T-helper 17 cell (primary cell): ENCODE measurements at regions not wholly inside any gene's neighbourhood (a gene's known extent, or its start where the extent isn't known, plus 50 kb on each side); places are given as distances from the start of the nearest gene placed in this dataset.
"Not testable (repeated sequence)": the region's sequence is repeated elsewhere in the genome, so short reads cannot be mapped to it uniquely, and the experiment has no call there.

ENCODE experiments used
- ATAC-seq: fragments of 150-1000 bp; cut with Tn5 transposase; 2 replicates; pipeline ENCODE4 v1.10.0; 2021; ENCODE audit warnings: mild to moderate bottlenecking, moderate library complexity
- DNase-seq, 3 donors: peaks; one replicate each; pipeline versions ENCODE4 v3.0.0 to v3.0.0-alpha.2; 2020 to 2021
- H3K9me3 ChIP-seq: one replicate; pipeline ENCODE4 v1.7.0; 2013; ENCODE audit warnings: low read length, mild to moderate bottlenecking; ENCODE audit not compliant: control insufficient read depth, poor library complexity, severe bottlenecking
- H3K27ac Mint-ChIP-seq: one replicate; pipeline ENCODE4 v1.8.0; 2022; ENCODE audit warnings: mild to moderate bottlenecking, moderate library complexity, mixed read lengths
- H3K27me3 Mint-ChIP-seq: one replicate; pipeline ENCODE4 v1.8.0; 2022; ENCODE audit warnings: mixed read lengths
- H3K36me3 Mint-ChIP-seq: one replicate; pipeline ENCODE4 v1.8.0; 2022; ENCODE audit warnings: low read depth, mixed read lengths
- H3K4me1 Mint-ChIP-seq: one replicate; pipeline ENCODE4 v1.8.0; 2022; ENCODE audit warnings: mild to moderate bottlenecking, mixed read lengths
- H3K4me3 Mint-ChIP-seq: one replicate; pipeline ENCODE4 v1.8.0; 2022; ENCODE audit warnings: mild to moderate bottlenecking, moderate library complexity, mixed read lengths

DNA sequence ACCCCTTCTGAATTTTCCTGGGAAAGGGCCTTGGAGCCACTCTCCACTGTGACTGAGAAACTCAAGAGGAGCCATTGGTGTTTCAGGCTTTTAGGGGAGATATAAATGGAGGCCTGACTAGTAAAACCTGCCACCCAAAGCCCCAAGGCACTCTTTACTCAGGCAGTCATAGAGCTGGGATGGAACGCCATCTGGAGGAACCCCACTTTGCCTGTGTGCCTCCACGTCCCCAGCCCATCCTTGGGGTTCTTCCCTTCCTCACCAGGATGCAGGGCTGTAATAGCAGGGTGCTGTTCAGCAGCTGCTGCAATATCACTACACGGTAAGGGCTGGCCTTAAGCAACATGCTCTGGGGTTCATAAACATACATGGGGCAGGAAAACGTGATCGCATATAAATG lies 232.6 kb downstream of the BAMBI start:
- no peak for ATAC-seq
- H3K9me3 ChIP-seq, result no peaks in the 10 kb centered on the region
- Mint-ChIP-seq H3K36me3 (no peaks in the 10 kb centered on the region), H3K4me1 (no peaks in the 10 kb centered on the region), H3K27ac (no peak overlapping the region), H3K27me3 (no peaks in the 10 kb centered on the region), H3K4me3 (no peak overlapping the region)
- DNase-seq, result no peak

DNA sequence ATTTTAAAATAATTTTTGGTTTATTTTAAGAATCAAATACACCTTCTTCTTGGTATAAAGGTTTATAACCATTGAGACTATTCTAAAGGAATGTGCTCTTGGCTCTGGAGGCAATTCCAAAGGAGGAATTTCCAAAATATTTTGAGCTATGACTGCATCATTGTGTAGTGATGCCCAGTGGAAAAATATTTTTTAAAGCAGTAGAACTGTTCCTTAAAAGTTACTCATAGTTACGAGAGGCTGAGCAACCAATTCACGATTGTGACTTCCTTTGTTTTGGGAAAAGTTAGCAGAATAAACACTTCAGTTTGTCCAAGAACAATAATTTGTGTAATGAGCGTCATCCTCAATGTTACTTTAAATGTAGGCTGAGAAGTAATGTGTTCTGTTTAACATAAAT lies 233.6 kb downstream of the BAMBI start:
- Mint-ChIP-seq H3K36me3 (no peaks in the 10 kb centered on the region), H3K27ac (no peak overlapping the region), H3K4me3 (no peak overlapping the region), H3K27me3 (no peaks in the 10 kb centered on the region), H3K4me1 (no peaks in the 10 kb centered on the region)
- ATAC-seq, result no peak
- no peaks in the 10 kb centered on the region for H3K9me3 ChIP-seq
- no peak for DNase-seq

DNA sequence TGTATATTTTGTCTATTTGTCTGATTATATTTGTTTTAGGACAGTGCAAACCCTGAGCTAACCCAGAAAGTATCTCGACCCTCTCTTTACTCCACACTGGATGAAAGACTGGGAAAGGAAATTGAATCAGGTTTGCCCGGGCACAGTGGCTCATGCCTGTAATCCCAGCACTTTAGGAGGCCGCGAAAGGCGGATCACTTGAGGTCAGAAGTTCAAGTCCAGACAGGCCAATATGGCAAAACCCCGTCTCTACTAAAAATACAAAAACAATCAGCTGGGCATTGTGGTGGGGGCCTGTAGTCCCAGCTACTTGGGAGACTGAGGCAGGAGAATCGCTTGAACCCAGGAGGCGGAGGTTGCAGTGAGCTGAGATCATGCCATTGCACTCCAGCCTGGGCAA lies 234.2 kb downstream of the BAMBI start:
- DNase-seq, H3K4me3 Mint-ChIP-seq, H3K36me3 Mint-ChIP-seq, ATAC-seq, H3K27ac Mint-ChIP-seq, H3K27me3 Mint-ChIP-seq, H3K9me3 ChIP-seq, H3K4me1 Mint-ChIP-seq: not testable (repeated sequence)

DNA sequence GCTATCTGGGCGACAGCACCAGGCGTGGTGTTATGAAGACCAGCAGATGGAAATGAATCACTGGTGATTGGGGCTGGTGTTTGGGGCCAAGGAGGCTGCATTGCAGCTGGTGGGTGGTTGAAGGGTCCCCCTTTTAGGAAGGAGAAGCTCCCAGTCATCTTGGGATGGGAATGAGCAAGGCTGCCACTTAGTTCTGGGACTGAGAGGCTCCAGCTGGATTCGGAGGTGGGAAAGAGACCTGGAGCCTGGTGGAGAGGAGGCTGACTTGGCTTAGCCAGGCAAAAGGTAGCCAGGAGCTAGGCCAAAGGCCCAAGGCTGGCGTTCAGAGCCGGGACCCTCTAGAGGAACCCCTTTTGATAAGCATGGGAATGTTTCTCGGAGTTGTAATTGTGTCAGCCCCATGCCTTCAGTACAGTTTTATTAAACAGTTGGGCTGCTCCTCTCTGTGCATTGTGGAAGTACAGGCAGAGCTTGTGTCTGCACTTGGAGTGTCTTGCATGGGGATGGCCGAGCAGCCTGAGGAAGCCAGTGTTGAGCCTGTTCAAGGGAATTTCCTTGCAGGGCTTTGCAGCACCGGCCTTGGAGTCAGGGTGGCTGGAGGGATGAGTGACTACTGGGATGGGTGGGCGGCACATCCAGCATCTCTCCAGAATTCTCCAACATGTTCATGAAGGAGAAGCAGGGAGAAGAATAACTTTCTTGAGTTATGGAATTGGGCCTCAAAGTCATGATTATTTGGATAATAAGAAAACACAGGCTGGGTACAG lies 234.9 kb downstream of the BAMBI start:
- Mint-ChIP-seq H3K36me3 (no peaks in the 10 kb centered on the region), H3K27me3 (no peaks in the 10 kb centered on the region), H3K4me1 (no peaks in the 10 kb centered on the region), H3K27ac (no peak overlapping the region), H3K4me3 (no peak overlapping the region)
- ATAC-seq (no peak), DNase-seq (no peak)
- no peaks in the 10 kb centered on the region for H3K9me3 ChIP-seq

DNA sequence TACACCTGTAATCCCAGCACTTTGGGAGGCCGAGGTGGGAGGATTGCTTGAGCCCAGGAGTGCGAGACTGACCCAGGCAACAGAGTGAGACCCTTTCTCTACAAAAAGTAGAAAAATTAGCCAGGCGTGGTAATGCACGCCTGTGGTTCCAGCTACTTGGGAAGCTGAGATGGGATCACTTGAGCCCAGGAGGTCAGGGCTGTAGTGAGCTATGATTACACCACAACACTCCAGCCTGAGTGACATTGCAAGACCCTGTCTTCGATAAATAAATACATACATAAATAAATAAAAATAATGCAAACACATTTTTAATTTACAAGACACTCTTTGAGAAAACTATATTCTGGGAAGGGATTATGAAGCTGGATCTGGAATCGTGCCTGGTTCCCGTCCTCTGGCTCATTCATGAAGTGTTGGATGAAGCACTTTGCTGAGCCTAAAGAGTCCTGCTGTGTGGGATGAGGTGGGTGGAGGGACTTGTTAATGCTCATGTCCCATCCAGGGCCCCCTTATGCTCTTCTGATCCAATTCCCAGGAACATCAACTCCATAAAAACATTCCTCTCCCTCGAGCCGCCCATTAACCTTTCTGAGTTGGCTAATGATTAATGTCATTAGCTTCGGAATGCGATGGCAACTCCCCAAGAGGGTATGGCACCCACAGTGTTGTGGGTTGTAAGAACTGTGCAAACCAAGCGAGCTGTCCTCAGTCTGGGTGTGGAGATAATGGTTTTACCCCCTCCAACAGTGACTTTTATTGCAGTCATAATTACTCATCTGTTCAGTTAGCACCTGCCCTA lies 236.3 kb downstream of the BAMBI start:
- Mint-ChIP-seq H3K36me3 (no peaks in the 10 kb centered on the region), H3K27ac (no peak overlapping the region), H3K4me1 (no peaks in the 10 kb centered on the region), H3K4me3 (no peak overlapping the region), H3K27me3 (no peaks in the 10 kb centered on the region)
- H3K9me3 ChIP-seq, result no peaks in the 10 kb centered on the region
- DNase-seq (no peak), ATAC-seq (no peak)

DNA sequence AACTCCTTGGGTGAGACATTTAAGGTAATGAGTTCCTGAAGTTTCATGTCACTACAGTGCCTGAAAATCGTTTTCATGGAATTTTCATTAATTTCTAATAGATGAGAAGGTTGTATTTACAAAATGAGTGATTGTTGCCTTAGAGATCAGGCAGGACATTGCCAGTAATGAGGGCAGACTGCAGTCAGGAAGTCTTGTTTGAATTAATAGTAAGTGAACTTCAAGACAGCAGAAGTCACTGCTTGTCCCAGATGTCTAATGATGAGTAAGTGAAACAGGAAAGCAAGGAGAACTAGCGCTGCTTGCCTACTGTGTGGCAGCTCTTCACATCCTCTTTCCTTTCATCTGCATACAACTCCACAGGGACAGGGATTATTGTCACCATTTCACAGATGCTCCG lies 237.4 kb downstream of the BAMBI start:
- H3K4me3 Mint-ChIP-seq, result no peak overlapping the region
- ATAC-seq (no peak), DNase-seq (no peak)
- no peaks in the 10 kb centered on the region for H3K36me3 Mint-ChIP-seq
- no peak overlapping the region for H3K27ac Mint-ChIP-seq
- no peaks in the 10 kb centered on the region for H3K4me1 Mint-ChIP-seq
- H3K27me3 Mint-ChIP-seq, result no peaks in the 10 kb centered on the region
- H3K9me3 ChIP-seq, result no peaks in the 10 kb centered on the region

DNA sequence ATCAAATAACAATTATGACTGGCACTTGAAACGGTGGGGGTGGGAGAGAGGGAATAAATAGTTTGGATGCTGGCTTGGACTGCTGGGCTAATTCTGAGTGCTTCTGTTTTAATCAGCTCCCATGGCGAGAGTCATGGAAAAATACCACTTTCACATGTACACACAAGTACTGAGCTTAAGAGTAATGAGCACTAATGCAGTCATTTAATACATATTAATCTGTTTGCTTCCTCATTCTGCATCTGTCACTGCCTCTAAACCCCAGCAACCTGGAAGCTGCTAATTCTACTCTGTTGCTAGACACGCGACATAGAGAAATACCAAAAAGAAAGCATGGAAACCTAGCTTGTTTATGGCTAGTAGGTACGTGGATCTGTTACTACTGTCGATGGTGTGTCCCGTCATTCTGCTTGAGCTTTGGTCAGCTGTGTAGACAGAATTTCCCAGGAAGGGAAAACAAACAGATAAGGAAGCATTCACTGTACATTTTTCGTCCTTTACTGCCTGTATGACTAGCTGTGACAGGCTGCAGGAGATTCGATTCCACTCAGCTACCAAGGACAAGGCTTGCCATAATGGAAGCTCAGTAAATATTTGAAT lies 238.8 kb downstream of the BAMBI start:
- Mint-ChIP-seq H3K27me3 (peaks cover 8% of the 10 kb centered on the region), H3K4me1 (no peaks in the 10 kb centered on the region), H3K4me3 (no peak overlapping the region), H3K27ac (no peak overlapping the region), H3K36me3 (no peaks in the 10 kb centered on the region)
- H3K9me3 ChIP-seq, result no peaks in the 10 kb centered on the region
- ATAC-seq, result no peak
- no peak for DNase-seq

DNA sequence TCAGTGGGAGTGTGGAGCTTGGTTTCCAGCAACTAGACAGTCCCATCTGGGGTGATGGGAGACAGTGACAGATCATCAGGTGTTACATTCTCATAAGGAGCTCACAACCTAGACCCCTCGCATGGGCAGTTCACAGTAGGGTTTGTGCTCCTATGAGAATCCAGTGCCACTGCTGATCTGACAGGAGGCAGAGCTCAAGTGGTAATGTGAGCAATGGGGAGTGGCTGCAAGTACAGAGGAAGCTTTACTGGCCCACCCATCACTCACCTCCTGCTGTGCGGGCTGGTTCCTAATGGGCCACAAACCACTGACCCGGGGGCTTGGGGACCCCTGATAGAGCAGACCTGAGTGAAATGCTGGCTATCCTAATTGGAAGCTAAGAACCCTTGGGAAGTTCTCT lies 242.8 kb downstream of the BAMBI start:
- H3K9me3 ChIP-seq, result no peaks in the 10 kb centered on the region
- no peak overlapping the region for H3K27ac Mint-ChIP-seq
- H3K4me1 Mint-ChIP-seq, result no peaks in the 10 kb centered on the region
- ATAC-seq (no peak), DNase-seq (no peak)
- peaks cover 25% of the 10 kb centered on the region for H3K27me3 Mint-ChIP-seq
- H3K36me3 Mint-ChIP-seq, result no peaks in the 10 kb centered on the region
- no peak overlapping the region for H3K4me3 Mint-ChIP-seq

DNA sequence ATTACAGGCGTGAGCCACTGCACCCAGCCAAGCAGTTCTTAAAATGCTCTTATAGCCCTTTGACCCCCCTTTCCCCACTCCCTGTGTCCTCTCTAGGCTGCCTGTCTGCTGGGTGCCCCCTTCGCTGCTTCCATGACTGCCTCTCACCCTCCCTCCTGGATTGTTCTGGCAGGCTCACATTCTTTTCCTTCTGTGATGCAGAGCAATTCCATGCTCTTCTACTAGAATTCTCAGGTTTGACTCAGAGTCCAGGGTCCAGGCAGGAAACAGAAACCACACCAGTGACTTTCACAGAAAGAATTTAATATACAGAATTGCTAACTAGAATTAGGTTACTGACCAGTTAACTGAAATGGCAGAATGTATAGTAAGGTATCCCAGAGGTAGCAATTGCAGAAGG lies 244.8 kb downstream of the BAMBI start:
- Mint-ChIP-seq H3K4me1 (no peaks in the 10 kb centered on the region), H3K27me3 (peaks cover 28% of the 10 kb centered on the region), H3K36me3 (no peaks in the 10 kb centered on the region), H3K27ac (no peak overlapping the region), H3K4me3 (no peak overlapping the region)
- no peak for DNase-seq
- ATAC-seq, result no peak
- no peaks in the 10 kb centered on the region for H3K9me3 ChIP-seq

DNA sequence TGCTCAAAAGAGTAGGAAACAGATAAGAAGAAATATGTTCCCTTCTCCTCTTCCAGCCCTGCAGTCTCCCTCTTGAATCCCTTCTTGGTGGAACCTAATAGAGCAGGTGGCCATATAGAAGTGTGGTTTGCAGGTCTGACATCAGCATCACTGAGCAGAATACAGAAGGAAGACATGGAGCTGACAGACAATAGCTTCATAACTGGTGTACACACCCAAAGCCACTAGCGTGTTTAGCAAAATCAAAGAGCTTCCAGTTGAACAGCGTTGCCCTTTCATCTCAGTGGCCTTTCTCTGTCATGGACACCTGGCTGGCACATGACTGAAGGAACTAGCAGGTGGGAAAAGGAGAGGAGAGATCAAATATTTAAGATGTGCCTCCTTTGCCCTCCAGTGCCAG lies 245.5 kb downstream of the BAMBI start:
- DNase-seq (no peak), ATAC-seq (no peak)
- H3K27me3 Mint-ChIP-seq, result peaks cover 32% of the 10 kb centered on the region
- H3K36me3 Mint-ChIP-seq, result no peaks in the 10 kb centered on the region
- no peak overlapping the region for H3K4me3 Mint-ChIP-seq
- H3K27ac Mint-ChIP-seq, result no peak overlapping the region
- H3K4me1 Mint-ChIP-seq, result no peaks in the 10 kb centered on the region
- H3K9me3 ChIP-seq, result no peaks in the 10 kb centered on the region

DNA sequence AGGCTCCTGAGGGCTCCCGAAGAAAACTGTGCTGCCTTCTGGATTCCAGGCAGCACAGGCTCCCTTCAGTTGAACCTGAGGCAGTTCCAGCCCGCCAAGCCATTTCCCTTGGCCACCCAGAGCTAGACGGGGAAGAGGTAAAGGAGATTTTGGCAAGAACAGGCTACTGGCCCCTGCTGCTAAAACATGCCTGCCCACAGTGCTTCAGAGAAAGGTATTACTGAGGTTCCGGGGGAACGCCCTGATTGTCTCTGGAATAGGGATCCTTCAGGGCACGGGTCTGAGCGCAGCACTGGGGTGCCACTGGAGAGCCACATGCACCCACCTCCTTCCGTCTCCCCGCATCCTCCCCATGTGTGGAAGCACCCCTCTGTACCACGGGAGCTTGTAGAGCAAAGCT lies 247.4 kb downstream of the BAMBI start:
- H3K36me3 Mint-ChIP-seq, result no peaks in the 10 kb centered on the region
- no peak for DNase-seq
- no peak for ATAC-seq
- no peaks in the 10 kb centered on the region for H3K4me1 Mint-ChIP-seq
- no peaks in the 10 kb centered on the region for H3K9me3 ChIP-seq
- H3K27me3 Mint-ChIP-seq, result peaks cover 34% of the 10 kb centered on the region
- no peak overlapping the region for H3K4me3 Mint-ChIP-seq
- H3K27ac Mint-ChIP-seq, result no peak overlapping the region

DNA sequence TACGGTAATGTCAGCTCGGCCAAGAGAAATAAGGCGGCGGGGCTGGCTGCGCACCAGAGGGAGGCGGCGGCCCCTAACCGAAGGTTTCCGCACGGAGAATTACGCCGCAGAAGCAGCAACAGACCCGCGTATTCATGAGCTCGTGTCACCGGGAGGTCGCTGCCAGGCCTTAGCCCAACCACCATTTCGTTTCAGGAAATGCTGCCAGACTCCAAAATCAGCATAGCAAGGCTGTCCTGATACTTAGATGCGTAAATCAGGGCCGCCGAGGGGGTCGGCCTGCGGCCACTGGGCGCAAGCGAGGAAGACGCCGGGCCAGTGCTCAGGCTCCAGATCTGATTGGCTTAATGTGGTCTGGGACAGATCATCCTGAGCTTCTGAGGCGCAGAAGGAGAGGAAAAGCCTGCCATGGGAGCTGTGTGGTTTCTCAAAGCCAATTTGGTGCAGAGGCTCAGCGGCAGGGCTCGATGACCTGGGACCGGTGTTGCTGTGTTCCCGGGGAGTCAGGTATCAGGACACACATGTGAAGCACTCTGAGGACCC lies 247.9 kb downstream of the BAMBI start:
- Mint-ChIP-seq H3K4me1 (no peaks in the 10 kb centered on the region), H3K27me3 (peaks cover 33% of the 10 kb centered on the region), H3K36me3 (no peaks in the 10 kb centered on the region), H3K4me3 (no peak overlapping the region), H3K27ac (no peak overlapping the region)
- no peak for ATAC-seq
- no peaks in the 10 kb centered on the region for H3K9me3 ChIP-seq
- no peak for DNase-seq

DNA sequence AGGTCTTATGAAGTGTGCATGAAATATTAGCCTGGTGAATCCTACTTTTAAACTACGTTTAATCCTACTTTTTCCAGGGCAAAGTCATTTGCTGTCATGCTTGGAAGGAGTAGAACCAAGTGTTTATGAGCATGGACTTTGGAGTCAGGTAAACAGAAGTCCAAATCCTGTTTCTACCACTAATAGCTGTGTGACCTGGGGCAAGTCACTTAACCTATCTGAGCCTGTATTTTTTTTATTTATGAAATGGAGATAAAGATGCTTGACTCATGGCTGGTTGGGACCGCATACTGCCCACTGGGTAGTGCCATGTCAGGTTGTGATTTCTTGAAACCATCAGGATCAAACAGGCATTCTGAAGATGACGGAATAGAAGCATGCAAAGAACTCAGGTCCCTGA lies 249.6 kb downstream of the BAMBI start:
- H3K27ac Mint-ChIP-seq, result no peak overlapping the region
- ATAC-seq (no peak), DNase-seq (no peak)
- H3K36me3 Mint-ChIP-seq, result no peaks in the 10 kb centered on the region
- H3K9me3 ChIP-seq, result no peaks in the 10 kb centered on the region
- no peak overlapping the region for H3K4me3 Mint-ChIP-seq
- peaks cover 27% of the 10 kb centered on the region for H3K27me3 Mint-ChIP-seq
- H3K4me1 Mint-ChIP-seq, result no peaks in the 10 kb centered on the region
